Nephron (organoid): ENCODE measurements at regions not wholly inside any gene's neighbourhood (a gene's known extent, or its start where the extent isn't known, plus 50 kb on each side); places are given as distances from the start of the nearest gene placed in this dataset.

Source experiments
- H3K27ac Mint-ChIP-seq, 3 experiments: 2 replicates each; pipeline ENCODE4 v1.8.0; 2020; ENCODE audit warnings: mixed read lengths in 3 of 3, mild to moderate bottlenecking in 2 of 3, moderate library complexity in 1 of 3
- H3K27me3 Mint-ChIP-seq: 2 replicates; pipeline ENCODE4 v1.8.0; 2021; ENCODE audit warnings: low read depth, mild to moderate bottlenecking, moderate library complexity, mixed read lengths
- H3K36me3 Mint-ChIP-seq: 2 replicates; pipeline ENCODE4 v1.8.0; 2020; ENCODE audit warnings: low read depth, mixed read lengths
- H3K4me1 Mint-ChIP-seq: 2 replicates; pipeline ENCODE4 v1.8.0; 2020; ENCODE audit warnings: mixed read lengths
- H3K4me3 Mint-ChIP-seq, 3 experiments: 2 replicates each; pipeline ENCODE4 v1.8.0; 2020; ENCODE audit warnings: mild to moderate bottlenecking in 3 of 3, mixed read lengths in 3 of 3, moderate library complexity in 2 of 3
- H3K9me3 Mint-ChIP-seq: 2 replicates; pipeline ENCODE4 v1.8.0; 2020; ENCODE audit warnings: mixed read lengths
- CTCF ChIP-seq, 3 experiments: fragments of 200-600 bp; sonication (generic); IDR thresholded peaks; one replicate each; pipeline ENCODE4 v1.5.0; 2021; ENCODE audit warnings: antibody characterized with exemption in 3 of 3; ENCODE audit not compliant: unreplicated experiment in 3 of 3

GRCh38 chr5:93830893-93831292 is 89.5 kb upstream of the POU5F2 start:
- Mint-ChIP-seq H3K4me1 (no peaks in the 10 kb centered on the region), H3K36me3 (peaks cover 33% of the 10 kb centered on the region), H3K4me3 (no peak overlapping the region), H3K27me3 (no peaks in the 10 kb centered on the region), H3K9me3 (peaks cover 12% of the 10 kb centered on the region), H3K27ac (no peak overlapping the region)
- no peak for TF ChIP-seq CTCF (IDR thresholded peaks at IDR 0.05; ENCODE audit: unreplicated experiment in 3 of 3)

- Mint-ChIP-seq H3K9me3 (peaks cover 18% of the 10 kb centered on the region), H3K36me3 (peaks cover 41% of the 10 kb centered on the region), H3K4me1 (no peaks in the 10 kb centered on the region), H3K27me3 (no peaks in the 10 kb centered on the region), H3K27ac (no peak overlapping the region), H3K4me3 (no peak overlapping the region)
- no peak for TF ChIP-seq CTCF (IDR thresholded peaks at IDR 0.05; ENCODE audit: unreplicated experiment in 3 of 3)
Measured at GRCh38 chr5:93829346-93829745, 87.9 kb upstream of the POU5F2 start.

- TF ChIP-seq CTCF (IDR thresholded peaks at IDR 0.05; ENCODE audit: unreplicated experiment in 3 of 3) = no peak
- Mint-ChIP-seq H3K4me3 (no peak overlapping the region), H3K9me3 (peaks cover 6% of the 10 kb centered on the region), H3K27me3 (no peaks in the 10 kb centered on the region), H3K36me3 (peaks cover 17% of the 10 kb centered on the region), H3K27ac (no peak overlapping the region), H3K4me1 (no peaks in the 10 kb centered on the region)
Measured at GRCh38 chr5:93821891-93822415, 80.6 kb upstream of the POU5F2 start.

- TF ChIP-seq CTCF (IDR thresholded peaks at IDR 0.05; ENCODE audit: unreplicated experiment in 3 of 3) = no peak
- Mint-ChIP-seq H3K9me3 (no peaks in the 10 kb centered on the region), H3K4me1 (no peaks in the 10 kb centered on the region), H3K4me3 (no peak overlapping the region), H3K27ac (no peak overlapping the region), H3K36me3 (peaks cover 9% of the 10 kb centered on the region), H3K27me3 (no peaks in the 10 kb centered on the region)
Measured at GRCh38 chr5:93819668-93820067, 78.3 kb upstream of the POU5F2 start.

- Mint-ChIP-seq H3K9me3 (peaks cover 3% of the 10 kb centered on the region), H3K4me1 (no peaks in the 10 kb centered on the region), H3K27ac (no peak overlapping the region), H3K27me3 (no peaks in the 10 kb centered on the region), H3K4me3 (no peak overlapping the region), H3K36me3 (peaks cover 15% of the 10 kb centered on the region)
- no peak for TF ChIP-seq CTCF (IDR thresholded peaks at IDR 0.05; ENCODE audit: unreplicated experiment in 3 of 3)
Measured at GRCh38 chr5:93810780-93811179, 69.4 kb upstream of the POU5F2 start.

GRCh38 chr5:93809430-93809829 is 68.0 kb upstream of the POU5F2 start:
- H3K27me3 Mint-ChIP-seq = no peaks in the 10 kb centered on the region
- no peak for TF ChIP-seq CTCF (IDR thresholded peaks at IDR 0.05; ENCODE audit: unreplicated experiment in 3 of 3)
- peaks cover 3% of the 10 kb centered on the region for H3K9me3 Mint-ChIP-seq
- H3K27ac Mint-ChIP-seq = no peak overlapping the region
- no peak overlapping the region for H3K4me3 Mint-ChIP-seq
- H3K36me3 Mint-ChIP-seq = peaks cover 10% of the 10 kb centered on the region
- no peaks in the 10 kb centered on the region for H3K4me1 Mint-ChIP-seq
